HG03439 (cell line): ENCODE measurements at regions not wholly inside any gene's neighbourhood (a gene's known extent, or its start where the extent isn't known, plus 50 kb on each side); places are given as distances from the start of the nearest gene placed in this dataset.

Experiments
- ATAC-seq: cut with Tn5 transposase; IDR thresholded peaks from one replicate; pipeline ENCODE4 v1.9.1; 2021; ENCODE audit warnings: mild to moderate bottlenecking, moderate library complexity; ENCODE audit not compliant: unreplicated experiment

DNA sequence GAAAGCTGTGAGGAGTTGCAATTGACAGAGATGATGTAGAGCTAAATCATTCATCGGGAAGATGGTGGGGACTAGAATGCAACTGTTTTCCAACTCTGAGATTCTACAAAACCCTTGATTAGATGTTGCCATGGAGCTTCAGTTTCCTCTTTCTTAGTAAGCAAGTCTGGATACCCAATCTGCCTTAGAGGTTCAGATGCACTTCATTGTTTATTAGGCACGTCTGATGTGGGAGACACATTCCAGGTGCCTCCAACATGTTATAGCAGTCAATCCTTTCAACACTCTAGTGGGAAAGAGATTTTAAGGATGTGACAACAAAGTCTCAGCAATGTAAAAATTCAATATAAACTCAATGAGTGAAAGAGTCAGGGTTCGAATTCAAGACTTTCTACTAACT lies 291.3 kb upstream of the PHYHIPL start:
- ATAC-seq, result no peak

GRCh38 chr10:58885686-58886345 lies 290.6 kb upstream of the PHYHIPL start:
- ATAC-seq, result no peak

- no peak for ATAC-seq
Observed at GRCh38 chr10:58886406-58886805, 290.0 kb upstream of the PHYHIPL start.

GRCh38 chr10:58887474-58887873 lies 289.0 kb upstream of the PHYHIPL start:
- no peak for ATAC-seq

DNA sequence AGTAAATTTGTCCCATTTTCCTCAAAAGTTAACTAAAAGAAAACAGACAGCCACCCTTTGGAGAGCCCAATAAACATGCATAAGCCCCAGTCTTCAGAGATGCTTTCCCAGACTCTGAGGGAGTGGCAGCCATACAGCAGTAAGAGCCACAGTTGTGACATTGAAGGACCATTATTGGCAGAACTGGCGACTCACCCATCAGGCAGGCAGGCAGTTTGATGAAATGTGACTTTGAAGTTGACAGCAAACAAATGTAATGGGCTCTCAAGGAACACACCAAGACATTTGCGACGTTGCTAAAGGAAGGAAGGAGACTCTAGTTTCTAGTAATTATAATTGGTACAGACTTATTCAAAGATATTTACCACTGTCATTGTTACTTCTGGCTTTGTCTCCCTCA lies 287.5 kb upstream of the PHYHIPL start:
- ATAC-seq, result no peak

GRCh38 chr10:58892031-58892531 lies 284.4 kb upstream of the PHYHIPL start:
- ATAC-seq, result no peak

GRCh38 chr10:58894929-58895328 lies 281.5 kb upstream of the PHYHIPL start:
- no peak for ATAC-seq

DNA sequence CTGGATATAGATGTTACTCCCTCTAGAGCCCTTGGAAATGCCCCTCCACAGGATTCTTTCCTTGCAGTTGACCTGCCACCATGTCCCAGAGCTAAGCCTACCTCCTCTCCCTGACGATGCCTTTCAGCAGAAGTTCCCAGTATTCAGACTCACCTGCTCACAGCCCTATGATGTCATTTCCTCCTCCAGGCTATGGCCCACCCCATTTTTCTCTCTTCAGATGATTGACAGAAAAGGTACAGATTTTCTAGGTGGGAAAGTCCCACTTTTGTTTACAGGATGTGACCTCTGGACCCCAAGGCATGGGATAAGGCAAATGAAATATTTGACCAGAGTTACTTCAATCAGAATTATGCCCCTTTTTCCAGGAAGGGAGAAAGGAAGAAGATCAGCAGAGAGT lies 280.2 kb upstream of the PHYHIPL start:
- no peak for ATAC-seq

- ATAC-seq, result no peak
Observed at GRCh38 chr10:58897236-58897635, 279.2 kb upstream of the PHYHIPL start.

- no peak for ATAC-seq
Observed at GRCh38 chr10:58897708-58898107, 278.7 kb upstream of the PHYHIPL start.

DNA sequence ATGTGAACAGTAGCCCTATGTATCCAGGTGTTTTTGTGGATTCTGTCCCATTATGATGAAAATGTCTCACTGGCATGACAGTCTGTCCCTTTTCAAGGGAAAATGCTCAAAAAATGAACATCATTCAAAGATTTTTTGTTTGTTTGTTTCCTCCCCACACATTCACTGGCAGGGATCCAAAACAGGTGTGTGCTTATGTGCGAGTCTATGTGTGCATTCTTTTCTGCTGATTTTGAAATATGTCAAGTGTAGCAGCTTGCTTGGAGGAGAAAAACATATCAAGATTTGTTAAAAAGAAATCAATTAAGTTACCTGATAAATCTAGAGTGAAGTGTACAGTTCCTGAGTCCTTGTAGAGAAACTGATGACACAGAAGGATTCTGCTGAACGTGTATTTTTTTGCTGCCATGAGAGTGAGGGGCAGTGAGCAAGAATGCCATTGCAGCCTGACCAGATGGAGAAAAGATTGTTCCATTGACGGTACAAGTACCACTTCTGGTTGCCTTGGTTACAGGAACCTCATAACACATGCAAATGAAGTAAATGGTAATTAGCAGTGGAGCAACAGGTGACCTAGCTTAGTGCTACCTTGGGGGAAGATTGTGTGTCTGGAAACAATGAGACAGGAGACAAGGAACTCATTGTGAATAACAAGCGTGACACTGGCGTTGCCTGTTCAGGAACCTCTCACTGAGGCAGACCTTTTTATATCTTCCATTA lies 277.4 kb upstream of the PHYHIPL start:
- ATAC-seq, result no peak

- no peak for ATAC-seq
Observed at GRCh38 chr10:58901092-58901646, 275.3 kb upstream of the PHYHIPL start.

- ATAC-seq, result no peak
Observed at GRCh38 chr10:58903071-58903470, 273.4 kb upstream of the PHYHIPL start.

DNA sequence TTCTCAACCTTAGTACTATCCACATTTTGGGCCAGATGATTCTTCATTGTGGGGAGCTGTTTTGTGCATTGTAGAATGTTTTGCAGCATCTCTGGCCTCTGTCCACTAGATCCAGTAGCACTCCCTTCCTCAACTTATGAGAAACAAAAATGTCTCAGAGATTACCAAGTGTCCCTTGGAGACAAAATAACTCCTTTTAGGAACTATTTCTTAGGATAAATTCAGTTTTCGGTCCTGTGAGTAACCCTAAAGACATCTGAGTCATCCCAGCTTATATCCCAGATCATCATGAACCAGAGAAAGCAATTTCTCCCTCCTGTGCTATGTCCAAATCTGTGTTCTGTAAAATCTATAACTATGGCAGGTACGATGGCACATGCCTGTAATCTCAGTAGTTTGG lies 266.6 kb upstream of the PHYHIPL start:
- ATAC-seq, result no peak

DNA sequence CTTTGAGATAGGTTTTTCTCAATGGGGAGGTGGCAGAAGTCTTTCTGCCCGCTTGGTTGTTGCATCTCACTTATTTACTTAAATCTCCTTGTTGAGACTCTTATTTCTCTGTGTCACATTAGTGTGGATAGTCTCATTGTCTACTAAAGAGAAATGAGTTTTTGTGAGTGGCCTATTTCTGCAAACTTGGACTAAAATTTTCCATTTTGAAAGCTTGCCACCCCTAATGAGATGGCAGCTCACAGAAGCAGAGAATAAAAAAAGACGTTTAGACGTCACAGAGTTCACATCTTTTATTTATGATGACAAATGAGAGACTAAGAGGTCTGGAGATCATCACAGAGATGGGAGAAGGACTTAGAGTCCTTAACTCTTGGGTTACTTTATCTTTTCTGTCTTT lies 262.7 kb upstream of the PHYHIPL start:
- ATAC-seq, result no peak

DNA sequence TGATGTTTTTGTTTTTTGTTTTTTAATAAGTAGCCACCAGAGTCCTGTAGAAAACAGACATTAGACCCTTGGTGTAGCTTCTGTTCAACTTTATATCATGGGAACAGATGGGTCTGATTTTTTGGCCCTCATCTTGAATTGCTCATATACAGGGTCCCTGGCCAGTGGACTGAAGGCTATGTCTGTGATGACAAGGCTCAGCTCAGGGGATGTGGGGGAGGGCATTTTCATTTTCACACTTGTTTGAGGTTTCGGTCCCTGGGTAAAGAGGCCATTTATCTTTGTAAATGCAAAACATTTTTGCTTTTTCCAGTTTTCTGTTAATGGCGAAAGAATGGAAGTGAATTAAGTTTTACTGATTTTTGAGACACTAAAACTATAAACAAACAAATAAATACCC lies 257.6 kb upstream of the PHYHIPL start:
- no peak for ATAC-seq

DNA sequence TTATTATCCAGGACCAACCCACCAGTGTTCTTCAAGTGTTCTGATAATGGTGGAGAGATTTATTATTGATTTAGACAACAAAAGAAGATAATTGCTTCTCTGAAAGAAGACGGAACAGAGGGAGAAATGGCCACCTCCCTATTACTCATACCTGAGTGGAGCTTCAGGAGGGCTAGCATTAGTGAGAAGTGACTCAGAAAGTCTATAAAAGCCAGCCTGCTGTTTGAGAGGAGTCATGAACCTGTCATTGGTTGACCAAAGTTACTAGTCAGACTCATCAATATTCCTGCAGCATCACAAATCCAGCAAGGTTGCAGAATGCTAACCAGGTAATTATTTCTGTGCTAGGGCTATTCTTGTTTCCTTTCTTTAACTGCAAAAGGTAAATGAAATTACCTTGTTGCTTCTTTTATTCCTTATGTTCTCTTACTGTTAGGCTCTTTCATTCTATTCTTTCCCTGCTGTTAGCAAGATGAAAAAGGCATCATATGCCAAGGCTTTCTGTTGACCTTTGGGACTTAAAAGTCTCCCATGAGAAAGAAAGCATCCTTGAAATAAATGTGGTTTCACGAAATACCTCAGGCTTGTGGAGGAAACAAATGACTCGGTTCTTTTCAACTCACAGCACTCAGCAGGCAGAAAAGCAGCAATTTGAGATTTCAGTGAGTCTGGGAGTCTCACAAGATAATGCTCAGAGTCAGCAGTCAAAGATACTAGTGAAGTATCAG lies 256.4 kb upstream of the PHYHIPL start:
- no peak for ATAC-seq

GRCh38 chr10:58920655-58921003 lies 255.8 kb upstream of the PHYHIPL start:
- ATAC-seq, result no peak

GRCh38 chr10:58921421-58921855 lies 255.0 kb upstream of the PHYHIPL start:
- ATAC-seq, result no peak

- ATAC-seq, result no peak
Observed at GRCh38 chr10:58925381-58925780, 251.1 kb upstream of the PHYHIPL start.

DNA sequence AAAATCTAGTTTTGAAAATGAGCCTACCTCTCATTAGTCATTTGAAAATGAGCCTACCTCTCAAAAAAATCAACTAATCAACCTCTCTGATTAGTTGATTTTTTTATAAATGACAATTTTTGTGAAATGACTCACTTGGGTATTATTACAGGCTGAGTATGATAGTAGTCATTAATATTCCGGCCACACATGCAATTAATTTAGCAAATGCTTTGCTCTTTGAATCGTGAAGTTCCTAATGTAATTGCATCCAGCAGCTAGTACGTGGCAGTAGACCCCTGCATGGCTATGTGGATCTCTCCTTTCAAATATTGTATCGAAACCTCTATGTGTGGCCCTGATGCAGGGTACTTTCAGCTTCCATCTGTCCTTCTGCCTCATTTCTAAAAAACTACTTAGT lies 245.9 kb upstream of the PHYHIPL start:
- no peak for ATAC-seq

GRCh38 chr10:58932126-58932525 lies 244.3 kb upstream of the PHYHIPL start:
- ATAC-seq, result no peak
